GM12873 (cell line): ENCODE measurements at regions not wholly inside any gene's neighbourhood (a gene's known extent, or its start where the extent isn't known, plus 50 kb on each side); places are given as distances from the start of the nearest gene placed in this dataset.

Experiments
- TF ChIP-seq, protein P1 (sequence below): IDR thresholded peaks from 2 replicates; pipeline ENCODE4 v1.5.1; 2012; ENCODE audit warnings: low read depth, mild to moderate bottlenecking, moderate library complexity, low read length, control low read depth; ENCODE audit not compliant: insufficient read depth; ENCODE audit errors: missing control alignments

DNA sequence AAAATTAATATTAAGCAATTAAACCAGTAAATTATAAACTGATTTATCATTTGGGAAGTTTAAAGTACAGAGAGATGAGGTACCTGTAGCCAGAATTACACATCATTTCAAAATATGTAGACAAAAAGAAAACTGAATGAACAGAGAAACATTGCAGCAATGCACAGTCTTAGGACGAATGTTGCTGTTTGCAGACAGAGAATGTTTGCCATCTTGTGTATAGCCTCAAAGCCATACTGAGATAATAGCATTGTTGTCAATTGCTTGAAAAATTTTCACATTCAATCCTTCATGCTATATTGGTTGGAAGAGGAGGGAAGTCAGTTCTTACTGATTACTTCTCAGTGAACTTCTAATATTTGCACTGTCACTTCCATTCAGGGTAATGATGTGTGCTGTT lies 326.2 kb downstream of the PRR16 start:
- TF ChIP-seq, protein P1, sequence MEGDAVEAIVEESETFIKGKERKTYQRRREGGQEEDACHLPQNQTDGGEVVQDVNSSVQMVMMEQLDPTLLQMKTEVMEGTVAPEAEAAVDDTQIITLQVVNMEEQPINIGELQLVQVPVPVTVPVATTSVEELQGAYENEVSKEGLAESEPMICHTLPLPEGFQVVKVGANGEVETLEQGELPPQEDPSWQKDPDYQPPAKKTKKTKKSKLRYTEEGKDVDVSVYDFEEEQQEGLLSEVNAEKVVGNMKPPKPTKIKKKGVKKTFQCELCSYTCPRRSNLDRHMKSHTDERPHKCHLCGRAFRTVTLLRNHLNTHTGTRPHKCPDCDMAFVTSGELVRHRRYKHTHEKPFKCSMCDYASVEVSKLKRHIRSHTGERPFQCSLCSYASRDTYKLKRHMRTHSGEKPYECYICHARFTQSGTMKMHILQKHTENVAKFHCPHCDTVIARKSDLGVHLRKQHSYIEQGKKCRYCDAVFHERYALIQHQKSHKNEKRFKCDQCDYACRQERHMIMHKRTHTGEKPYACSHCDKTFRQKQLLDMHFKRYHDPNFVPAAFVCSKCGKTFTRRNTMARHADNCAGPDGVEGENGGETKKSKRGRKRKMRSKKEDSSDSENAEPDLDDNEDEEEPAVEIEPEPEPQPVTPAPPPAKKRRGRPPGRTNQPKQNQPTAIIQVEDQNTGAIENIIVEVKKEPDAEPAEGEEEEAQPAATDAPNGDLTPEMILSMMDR, result no peak

DNA sequence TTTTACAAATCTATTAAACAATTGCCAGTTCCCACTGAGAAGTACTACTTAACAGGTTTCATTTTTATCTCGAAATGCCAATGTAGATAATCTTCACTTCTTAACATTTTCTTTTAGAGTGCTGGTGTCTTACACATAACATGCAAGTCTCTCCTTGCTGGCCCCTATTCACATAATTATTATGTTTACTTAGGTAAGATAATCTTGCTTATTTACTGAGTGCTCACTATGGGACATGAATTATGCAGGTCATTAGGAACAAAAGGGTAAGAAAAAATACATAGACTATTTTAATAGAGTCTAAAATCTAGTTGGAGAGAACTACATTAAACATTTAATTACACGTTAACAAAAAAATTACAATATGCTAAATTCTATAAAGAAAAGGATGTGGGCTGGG lies 328.4 kb downstream of the PRR16 start:
- TF ChIP-seq, protein P1, result no peak

DNA sequence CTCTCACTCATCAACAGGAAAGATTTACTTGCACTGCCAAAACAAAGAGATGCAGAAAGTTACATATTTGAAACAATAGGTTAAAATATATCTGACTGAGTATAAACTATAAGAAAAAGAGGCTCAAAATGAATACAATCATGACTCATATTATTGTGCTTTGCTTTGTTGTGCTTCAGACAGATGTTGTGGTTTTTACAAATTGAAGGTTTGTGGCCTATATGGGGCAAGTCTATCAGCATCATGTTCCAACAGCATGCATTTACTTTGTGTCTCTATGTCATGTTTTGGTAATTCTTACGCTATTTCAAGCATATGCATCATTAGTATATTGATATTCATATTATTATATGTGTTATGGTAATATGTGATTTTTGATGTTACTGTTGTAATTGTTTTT lies 330.0 kb downstream of the PRR16 start:
- TF ChIP-seq, protein P1, result no peak

DNA sequence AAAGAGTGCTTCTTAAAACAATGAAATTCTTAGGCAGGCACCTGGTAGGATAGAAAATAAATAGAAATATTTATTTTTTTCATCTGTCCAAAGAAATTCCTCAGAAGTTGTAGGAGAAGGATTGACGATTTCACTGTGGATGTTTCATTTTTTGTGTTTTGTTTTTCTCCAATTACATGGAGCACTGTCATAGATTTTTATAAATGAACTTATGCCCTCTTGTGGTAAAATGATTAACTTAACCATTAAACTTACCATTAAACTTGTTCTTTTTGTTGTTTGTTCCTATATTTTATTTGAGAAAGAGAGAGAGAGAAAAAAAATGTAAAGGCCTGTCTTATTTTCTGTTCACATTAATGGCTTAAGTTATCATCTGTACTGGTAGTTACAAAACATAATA lies 339.2 kb downstream of the PRR16 start:
- TF ChIP-seq, protein P1, result no peak

DNA sequence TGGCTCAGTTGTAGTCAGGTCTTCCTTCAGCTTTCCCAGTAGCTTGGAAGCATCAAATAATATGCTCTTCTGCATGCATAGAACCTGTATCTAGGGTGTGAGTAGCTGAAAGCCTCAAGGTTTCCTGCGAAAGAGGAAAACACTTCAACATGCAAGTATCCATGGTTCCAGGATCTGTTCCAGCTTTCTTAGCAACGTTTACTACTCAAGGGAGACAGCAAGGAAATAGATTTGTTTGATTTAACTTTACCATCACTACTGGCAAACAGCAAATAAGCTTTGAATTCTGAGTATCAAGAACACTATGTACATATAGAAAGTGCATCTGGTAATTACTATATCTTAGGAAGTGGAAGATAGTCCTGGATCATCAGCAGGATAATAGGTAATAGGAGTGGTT lies 341.0 kb downstream of the PRR16 start:
- TF ChIP-seq, protein P1, result no peak

DNA sequence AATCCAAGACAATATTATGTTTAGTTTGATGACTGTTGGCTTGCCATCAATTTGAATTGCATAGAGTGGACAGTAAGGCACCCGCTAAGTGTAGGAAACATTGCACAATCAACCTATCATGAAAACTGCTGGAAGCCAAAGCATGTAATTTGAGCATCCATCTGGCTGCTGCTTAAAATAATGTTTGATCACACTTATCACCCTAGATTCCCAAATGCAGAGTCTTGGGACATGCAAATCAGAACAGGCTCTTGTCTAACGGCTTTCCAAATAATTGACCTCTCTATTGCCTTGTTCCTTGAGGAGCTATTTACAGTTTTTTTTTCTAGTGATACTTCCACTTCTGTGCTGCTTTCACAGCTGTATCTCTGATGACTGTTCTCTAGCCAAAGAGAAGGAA lies 342.1 kb downstream of the PRR16 start:
- TF ChIP-seq, protein P1, result no peak

DNA sequence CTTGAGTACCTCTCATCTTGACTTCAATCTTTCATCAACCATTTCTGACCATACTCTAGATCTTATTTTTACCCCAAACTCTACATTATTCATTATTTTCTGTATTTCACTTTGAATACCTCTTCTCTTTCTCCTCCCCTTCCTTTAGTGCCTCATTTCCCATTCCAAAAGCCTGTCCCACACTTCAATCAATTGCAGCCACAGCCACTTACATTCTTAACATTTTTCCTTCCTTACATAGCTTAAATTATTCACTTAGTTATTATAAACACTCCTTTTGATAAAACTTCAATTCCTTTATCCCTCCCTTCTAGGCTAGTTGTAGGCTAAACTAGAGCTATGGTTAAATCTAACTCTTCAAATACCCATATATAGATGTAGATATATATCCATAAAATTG lies 344.0 kb downstream of the PRR16 start:
- TF ChIP-seq, protein P1, result no peak

DNA sequence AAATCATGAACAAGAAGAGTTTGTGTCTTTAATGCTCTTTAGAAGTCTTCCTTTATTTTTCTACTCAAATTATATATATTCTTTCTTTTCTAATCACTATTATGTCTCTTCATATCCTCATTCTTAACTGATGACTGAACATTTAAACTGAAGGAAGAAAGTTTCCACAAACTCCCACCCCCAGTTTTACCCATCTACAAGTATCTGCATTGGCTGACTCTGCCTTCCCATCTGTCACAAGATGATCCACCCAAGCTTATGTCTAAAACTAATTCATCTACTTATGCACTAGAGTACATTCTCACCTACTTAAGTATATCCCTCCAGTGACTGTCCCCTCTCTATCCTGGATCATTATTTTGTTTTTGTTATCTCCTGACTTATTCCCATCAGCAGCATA lies 344.5 kb downstream of the PRR16 start:
- TF ChIP-seq, protein P1, result no peak
